HG02759 (cell line): ENCODE measurements at regions not wholly inside any gene's neighbourhood (a gene's known extent, or its start where the extent isn't known, plus 50 kb on each side); places are given as distances from the start of the nearest gene placed in this dataset.

Source experiments
- ATAC-seq: cut with Tn5 transposase; IDR thresholded peaks from one replicate; pipeline ENCODE4 v1.9.1; 2021; ENCODE audit warnings: mild to moderate bottlenecking, moderate library complexity; ENCODE audit not compliant: unreplicated experiment

DNA sequence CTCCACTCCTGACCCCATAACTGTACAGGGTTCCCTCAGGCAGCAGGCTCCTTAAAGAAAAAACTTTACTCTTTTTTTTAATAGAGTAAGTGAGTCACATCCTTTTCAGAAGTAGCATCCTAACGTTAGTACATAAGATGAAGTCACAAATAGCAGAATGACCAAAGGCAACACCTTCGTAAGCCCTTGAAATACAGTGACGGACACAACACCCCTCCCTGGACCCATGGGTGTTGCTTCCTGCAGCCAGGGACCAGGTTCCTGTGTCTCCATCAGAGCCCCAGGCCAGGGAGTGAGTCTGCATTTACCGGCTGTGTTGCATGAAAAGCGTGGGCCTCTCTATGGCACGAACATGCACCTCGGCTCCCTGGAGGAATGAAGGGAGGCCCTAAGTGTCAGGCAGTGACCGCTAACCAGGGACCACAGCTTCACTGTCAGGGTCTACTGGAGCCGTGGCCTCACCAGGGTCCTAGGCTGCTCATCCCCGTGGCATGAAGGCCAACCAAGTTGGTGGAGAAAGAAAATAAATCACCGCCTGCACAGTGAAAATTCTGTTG is 340.0 kb upstream of the SFSWAP start:
- no peak for ATAC-seq

DNA sequence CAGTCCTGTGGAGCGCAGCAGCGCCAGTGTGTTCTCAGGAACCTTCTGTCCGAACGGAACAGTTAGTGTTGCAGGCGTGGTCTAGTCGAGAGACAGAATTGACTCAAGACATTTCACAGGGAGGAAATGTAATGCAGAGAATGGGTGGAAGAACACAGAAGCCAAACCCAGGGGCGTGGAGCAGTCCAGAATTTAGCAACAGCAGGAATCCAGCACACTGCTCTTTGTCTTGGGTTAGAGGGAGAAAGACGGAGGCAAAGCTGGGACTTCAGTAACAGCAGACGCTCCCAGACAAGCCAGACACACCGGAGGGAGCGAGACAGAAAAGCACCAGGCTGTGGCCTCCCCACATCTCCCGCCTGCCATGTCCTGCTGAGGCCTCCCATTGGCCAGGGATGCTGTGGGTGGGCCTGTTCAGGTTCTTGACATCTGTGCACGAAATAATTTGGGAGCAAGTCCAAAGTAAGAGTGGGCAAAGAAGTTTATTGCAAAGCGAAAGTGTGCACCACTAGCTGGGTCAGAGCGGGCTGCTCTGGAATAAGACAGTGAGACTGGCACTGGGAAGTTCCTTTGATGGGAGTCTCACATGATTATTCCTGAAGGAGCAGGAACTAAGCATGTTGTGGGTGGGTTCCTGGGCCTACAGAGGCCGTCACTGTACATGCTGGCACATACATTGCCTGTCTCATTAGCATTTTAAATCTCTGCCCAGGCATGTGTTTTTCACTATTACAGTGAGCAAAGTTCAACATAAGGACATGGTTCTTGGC is 339.3 kb upstream of the SFSWAP start:
- ATAC-seq = no peak

DNA sequence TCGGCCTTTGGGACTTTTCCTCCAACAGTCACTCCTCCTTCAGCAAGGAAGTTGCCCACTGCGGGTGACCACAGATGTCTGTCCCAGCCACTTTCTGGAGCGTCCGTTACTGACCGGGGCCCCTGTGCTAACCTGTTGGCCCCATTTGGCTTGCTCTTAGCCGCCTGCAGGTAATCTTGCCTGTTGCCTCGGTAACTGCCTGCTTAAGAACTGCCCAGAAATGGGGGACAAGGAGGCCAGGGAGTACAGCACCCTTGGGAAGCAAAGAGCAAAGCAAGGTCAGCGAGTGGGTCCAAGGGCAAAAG is 338.8 kb upstream of the SFSWAP start:
- no peak for ATAC-seq

DNA sequence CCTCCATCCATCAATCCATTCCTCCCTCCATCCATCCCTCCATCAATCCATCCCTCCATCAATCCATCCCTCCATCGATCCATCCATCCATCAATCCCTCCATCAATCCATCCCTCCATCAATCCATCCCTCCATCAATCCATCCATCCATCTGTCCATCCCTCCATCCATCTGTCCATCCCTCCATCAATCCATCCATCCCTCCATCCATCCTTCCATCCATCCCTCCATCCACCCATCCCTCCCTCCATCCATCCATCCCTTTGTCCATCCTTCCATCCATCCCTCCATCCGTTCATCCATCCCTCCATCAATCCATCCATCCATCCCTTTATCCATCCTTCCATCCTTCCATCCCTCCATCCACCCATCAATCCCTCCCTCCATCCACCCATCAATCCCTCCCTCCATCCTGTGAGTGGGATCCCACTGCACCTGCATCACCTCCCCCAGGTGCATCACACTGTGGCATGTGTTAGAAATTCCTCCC is 338.1 kb upstream of the SFSWAP start:
- ATAC-seq = no peak

DNA sequence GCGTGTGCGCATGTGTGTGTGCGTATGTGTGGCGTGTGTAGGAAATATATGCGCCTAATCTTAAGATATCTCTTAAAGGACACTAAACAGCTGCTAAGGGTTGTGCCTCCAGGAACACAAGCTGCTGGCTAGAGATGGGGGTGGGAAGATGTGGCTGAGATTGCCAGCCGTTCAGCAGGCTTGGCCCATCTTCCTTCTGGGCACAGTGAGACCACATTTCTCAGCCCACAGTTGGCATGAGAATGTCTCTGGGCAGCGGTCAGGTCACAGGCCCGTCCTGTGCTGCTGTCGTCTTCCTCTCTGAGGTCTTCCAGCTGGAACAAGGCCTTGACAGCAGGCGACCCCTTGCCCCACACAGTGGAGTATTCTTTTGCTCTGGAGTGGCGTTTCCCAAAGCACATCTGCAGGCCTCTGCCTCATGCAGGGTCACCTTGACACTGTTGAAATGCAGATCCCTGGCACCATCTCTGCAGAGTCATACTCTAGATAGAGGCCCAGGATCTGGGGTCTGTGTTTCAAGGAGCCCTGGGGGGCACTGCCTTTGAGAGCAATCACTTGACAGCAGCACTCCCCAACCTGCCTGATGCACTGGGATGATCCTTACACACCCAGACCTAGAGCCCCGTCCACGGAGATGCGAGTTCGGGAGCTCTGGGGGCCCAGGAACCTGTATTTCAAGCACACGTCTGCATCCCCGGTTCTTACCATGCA is 335.5 kb upstream of the SFSWAP start:
- no peak for ATAC-seq

DNA sequence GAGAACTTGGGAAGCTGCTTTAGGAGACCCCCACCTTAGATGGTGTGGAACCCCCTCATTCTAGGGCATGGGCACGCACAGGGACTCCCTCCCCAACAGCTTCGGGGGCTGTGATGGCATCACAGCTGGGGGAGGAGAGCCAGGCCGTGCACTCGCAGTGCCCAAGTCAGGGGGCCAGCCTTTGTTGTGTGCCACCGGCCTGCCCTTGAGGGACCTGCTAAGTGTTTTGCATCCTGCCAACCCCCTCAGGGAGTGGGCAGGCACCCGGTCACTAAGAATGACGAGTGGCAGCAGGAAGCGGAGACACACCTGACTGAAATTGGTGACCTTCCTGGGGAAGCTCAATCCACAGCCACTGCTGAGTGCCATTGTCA is 334.9 kb upstream of the SFSWAP start:
- no peak for ATAC-seq

DNA sequence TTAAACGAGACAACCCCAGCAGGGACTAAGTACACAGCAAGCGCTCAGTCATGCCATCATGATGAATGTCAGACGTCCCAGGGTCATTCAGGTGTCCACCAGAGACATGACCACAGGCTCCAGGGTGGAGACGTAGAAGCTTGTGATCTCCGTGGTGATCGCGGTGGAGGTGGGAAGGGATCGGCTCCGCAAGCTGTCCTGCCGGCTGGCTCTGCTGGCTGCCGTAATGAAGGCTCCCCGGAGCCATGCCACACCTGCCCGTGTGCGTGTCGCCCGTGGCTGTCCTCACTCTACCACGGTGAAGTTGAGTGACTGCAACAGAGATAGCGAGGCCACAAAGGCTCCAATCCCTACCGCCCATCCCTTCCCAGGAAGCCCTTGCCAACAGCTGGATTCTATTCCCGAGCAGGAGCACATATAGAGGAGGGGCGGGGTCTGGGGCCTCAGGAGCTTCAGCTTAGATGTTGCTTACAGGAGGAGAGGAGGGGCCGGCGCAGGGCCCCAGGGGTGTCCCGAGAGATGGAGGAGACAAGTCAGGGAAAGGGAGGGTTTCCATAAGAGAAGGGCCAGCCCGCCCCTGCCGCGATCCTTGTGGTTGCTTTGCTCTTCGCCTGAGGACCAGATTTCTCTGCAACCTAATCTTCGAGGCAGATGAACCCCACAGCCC is 332.6 kb upstream of the SFSWAP start:
- no peak for ATAC-seq

DNA sequence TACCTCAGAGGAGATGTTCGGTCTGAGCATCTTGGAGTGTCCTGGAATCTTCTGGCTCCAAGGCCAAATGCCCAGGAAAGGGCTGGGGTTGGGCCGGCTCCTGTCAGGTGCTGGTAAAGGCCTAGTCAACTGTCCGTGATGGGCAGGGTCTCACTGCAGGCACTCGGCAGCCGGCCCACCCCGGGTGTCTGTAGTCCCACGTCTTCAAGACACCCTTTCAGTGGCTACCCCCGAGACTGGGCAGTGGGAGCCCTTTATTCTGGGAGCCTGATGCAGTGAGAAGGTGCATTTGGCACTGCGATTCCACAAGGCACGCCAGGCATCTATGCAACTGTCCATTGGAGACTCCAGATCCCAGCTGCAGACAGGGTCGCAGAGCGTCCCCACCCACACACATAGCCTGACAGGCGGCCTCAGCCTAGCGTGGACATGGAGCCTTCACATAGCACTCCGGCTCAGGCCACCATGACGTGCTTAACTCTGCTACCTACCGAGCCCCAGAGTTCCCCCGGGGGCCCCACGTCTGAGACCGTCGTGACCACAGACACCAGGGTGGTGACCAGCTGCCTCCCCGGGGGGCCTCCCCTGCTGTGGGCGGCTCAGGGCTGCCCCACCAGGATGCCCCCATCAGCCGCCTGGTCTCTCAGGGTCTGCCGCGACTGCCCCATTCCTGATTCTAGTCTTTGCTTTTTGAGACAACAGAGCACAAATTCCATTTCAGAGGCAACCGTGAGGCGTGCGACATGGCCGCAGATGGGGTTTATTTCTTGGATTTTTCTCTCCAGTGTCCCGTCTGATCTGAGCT is 331.8 kb upstream of the SFSWAP start:
- no peak for ATAC-seq

DNA sequence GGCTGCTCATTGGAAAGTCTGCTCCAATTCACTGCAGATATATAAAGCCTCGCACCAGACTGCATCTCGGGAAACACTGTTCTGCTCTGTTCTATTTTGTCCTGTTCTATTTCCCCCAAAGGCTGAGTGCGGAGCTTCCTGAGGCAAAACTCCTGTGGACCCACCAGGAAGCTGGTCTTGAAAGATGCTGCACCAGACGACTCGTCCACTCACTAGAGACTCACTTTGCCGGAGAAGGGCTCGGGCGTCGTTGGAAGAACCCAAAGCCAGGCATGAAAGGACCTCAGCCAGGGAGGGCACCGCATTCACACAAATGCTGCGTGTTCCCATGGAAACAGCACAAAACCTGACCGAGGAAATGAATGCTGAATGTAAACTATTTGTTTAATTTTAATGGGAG is 331.2 kb upstream of the SFSWAP start:
- ATAC-seq = no peak

DNA sequence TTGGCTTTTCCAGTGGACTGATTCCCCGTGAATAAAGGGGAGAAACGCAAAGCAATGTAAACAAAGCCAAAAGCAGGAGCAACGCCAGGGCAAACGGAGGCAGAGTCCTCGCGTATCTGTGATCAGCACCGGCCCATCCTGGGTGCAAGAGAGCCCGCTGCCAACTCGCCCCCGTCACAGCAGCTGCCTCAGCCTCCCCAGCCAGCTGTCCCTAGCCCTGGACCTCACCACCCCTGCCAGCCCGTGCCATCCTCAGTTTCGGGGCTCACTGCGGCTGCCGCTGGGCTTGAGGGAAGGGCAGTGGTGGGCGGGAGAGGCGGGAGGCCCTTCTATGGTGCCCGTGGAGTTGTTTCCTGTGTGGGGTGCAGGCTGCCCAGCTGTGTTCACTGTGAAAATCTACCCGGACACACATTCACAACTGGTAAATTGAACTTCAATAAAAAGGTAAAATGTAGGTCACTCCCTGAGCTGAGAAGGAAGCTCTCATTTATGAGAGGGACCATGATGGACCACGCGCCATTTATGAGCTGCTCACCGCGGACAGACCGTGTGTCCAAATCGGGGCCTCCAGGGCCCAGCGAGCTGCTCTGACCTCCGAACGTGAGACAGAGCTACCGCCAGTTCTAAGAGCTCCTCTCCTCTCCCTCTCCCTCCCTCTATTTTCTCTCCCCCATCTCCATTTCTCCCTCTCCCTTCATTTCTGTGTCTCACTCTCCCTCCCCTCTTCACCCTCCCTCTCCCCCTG is 330.5 kb upstream of the SFSWAP start:
- no peak for ATAC-seq

DNA sequence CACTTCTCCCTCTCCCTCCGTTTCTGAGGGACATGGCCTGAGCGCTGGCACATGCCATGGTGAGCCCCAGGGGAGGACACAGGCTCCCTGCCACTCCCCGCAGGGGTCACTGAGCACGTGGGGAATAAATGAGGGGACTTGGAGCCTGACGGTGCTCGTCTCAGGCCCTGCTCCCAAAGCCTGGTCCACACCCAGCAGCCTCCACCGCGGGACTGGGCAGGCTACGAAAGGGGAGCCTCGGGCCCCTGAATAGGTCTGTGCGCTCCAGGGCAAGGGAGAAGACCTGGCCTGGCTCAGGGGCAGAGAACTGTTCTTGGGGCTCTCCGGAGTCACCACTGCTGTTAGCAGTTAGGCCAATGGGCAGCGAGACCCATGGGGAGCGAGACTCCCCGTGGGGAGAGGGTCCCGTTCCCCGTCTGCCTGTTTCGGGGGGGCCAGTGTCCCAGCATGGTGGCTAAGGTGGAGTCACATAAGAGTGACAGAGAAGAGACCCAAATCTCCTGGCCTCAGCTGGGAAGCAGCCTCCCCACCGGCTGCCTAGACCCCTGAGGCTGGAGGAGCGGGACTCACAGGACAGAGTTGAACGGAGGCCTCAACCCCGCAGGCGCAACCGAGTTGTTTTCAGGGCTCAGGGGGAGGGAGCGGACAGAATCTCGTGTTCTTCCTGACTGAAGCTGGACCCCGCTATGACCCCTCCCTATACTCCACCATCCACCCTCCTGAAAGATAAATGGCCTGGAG is 329.8 kb upstream of the SFSWAP start:
- no peak for ATAC-seq

DNA sequence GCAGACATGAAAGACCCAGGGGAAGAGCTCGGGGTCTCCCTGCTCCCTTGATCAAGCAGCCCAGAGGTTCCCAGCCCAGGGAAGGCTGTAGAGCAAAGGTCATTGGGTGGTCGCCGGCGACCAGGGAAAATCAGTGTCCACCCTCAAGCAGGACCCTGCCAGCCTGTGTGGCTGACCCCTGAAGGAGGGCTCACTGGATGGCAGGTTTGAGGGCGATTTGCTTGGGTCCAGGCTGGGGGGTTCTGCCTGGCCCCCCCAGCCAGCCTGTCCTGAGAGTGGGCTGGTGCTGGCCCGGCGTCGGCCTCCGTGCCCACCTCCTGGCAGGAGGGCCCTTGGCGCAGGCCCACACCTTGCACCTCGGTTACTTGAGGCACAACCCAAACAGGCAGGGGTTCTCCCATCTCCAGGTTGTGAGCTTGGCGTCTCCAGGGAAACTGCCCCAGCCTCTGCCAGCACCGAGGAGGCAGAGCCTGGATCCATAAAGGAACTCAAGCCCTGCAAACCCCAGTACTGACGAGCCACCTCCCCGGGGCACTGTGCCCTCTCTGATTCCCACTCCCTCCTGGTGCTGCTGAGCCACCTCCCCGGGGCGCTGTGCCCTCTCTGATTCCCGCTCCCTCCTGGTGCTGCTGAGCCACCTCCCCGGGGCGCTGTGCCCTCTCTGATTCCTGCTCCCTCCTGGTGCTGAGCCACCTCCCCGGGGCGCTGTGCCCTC is 329.0 kb upstream of the SFSWAP start:
- ATAC-seq = no peak

DNA sequence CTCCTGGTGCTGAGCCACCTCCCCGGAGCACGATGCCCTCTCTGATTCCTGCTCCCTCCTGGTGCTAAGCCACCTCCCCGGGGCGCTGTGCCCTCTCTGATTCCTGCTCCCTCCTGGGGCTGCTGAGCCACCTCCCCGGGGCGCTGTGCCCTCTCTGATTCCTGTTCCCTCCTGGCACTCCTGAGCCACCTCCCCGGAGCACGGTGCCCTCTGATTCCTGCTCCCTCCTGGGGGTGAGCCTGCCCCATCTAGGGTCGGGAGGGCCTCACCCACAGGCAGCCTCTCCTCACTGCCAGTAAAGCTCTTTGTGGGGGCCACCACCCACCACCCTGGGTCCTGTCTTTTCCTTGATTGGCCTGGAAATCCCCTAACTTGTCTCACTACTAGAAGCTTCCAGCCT is 327.6 kb upstream of the SFSWAP start:
- ATAC-seq = no peak

DNA sequence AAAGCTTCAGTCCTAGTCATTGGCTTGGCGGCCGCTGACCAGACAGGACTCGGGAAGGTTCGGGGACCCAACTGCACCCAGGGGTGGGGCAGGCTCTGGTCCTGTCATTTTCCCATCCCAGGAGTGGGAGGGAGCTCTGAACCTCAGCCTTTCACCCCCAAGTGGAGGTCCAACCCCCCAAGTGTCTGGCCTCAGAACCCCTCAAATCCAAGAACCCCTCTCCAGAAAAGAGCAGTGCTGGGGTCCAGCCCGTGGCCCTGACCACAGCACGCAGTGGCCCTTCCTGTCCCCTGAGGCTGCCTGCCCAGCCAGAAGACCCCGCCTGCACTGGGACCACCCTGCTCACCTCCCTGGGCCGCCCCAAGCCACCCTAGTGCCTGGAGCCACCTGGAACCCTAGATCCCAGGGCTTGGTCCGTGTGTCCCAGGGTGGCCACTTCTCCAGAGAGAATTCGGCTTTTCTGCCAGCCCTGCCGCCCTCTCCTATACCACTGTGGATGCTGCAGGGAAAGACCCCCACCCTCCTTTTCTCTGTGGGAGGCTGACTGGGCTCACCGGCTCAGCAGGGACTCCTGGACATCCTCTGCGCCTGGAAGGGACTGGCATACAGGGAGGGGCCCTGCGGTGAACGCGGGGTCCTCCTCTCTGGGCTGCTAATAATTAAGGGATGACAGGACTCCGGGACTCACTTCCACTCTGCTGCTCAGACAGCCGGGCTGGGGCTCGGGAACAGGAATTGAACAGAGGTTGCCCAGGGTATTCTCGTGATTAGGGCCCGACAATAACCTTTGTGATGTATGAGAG is 326.9 kb upstream of the SFSWAP start:
- no peak for ATAC-seq

DNA sequence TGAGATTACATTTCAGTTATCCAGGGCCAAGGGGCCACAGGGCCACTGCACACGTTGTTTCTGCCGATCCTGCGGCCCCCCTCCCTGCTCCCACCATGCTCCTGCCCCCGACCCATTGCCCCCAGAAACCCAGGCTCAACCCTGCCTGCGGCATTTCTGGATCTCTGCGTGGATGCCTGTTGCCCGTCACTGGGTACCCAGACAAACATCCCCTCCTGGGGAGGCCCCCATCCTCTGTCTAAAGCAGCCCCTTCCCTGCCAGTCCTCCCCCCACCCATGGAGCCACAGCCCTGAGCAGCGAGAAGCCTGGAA is 326.4 kb upstream of the SFSWAP start:
- ATAC-seq = no peak

DNA sequence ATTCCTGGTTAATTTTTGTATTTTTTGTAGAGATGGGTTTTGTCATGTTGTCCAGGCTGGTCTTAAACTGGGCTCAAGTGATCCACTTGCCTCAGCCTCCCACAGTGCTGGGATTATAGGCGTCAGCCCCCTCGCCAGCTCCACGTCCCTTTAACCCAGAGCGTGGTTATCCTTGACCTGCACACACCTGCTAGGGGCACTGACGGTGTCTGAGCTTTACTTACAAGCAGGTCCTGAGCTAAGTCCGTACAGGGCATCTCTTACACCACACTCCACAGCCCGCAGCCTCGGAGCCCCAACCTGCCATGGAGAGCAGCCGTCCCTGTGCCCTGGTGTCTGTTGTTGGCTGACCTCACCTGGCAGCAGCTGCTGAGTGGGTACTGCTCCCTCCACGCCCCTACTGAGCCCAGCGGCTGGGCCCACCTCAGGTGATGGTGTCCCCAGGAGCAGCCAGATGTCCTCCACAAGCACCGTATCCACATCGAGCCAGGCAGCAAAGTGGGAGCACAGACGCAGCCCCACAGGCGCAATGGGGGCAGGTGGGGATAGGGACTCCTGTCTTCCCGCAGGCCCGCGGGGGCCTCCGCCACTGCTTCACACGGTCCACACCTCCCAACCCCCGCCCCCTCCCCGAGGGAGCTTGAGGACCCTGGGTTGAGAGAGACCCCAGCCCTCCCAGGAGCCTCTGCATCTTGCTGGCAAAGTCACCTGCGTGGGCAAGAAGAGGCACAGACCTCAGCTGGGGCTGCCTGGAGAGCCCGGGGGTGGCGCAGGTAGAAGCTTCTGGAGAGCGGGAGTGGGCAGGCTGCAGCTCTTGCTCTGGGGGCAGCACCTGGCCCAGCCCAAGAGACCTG is 325.4 kb upstream of the SFSWAP start:
- ATAC-seq = no peak

DNA sequence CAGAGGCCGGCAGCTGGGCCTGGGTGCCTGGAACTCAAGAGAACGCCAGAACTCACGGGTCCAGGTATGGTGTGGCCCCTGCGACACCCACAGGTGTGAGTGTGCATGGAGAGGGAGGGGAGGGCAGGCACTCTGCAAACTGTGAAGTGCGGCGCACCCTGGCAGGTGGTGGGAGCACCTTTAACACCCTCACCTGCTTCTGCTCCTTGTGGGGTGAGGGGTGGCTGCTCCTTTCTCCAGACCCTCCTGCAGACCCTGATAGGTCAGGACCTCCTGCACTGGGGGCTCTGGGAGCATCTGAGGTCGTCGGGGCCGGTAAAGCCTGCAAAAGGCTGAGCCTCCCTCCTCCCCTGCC is 324.7 kb upstream of the SFSWAP start:
- ATAC-seq = no peak

DNA sequence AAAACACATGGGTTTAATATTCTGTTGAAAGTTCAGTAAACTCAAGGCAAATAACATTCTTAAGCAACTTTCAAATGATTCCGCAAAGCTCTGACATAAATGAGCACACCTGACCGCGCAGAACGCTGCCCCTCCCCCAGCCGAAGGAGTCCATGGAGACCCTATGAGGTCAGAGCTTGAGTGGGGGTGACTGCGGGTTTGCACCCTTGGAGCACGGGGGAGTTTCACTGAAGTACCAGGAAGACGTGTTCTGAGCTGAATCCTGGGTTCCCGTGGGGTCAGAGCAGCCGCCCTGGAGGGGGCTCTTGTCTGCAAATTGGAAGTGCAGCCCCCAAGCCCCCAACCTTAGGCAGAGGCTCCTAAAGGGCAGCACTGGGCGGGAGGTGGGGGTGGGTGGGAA is 324.1 kb upstream of the SFSWAP start:
- no peak for ATAC-seq
